Neuron (in vitro differentiated cells): ENCODE measurements at regions not wholly inside any gene's neighbourhood (a gene's known extent, or its start where the extent isn't known, plus 50 kb on each side); places are given as distances from the start of the nearest gene placed in this dataset.

Experiments
- H2AFZ ChIP-seq: one replicate; pipeline ENCODE4 v1.6.1; 2013; ENCODE audit warnings: low read depth, mild to moderate bottlenecking, inconsistent platforms, low read length, moderate library complexity
- H3K27me3 ChIP-seq: one replicate; pipeline ENCODE4 v1.6.1; 2013; ENCODE audit warnings: low read length; ENCODE audit not compliant: insufficient read depth
- H3K36me3 ChIP-seq: one replicate; pipeline ENCODE4 v1.6.1; 2013; ENCODE audit warnings: low read length; ENCODE audit not compliant: insufficient read depth
- H3K4me1 ChIP-seq: one replicate; pipeline ENCODE4 v1.6.1; 2013; ENCODE audit warnings: low read length; ENCODE audit not compliant: insufficient read depth
- H3K4me3 ChIP-seq: 2 replicates; pipeline ENCODE4 v1.5.1; 2013; ENCODE audit warnings: mild to moderate bottlenecking, low read length, moderate library complexity
- H3K9me3 ChIP-seq: one replicate; pipeline ENCODE4 v1.6.1; 2013; ENCODE audit warnings: low read length

GRCh38 chr5:118022062-118022461 is 966.3 kb downstream of the DTWD2 start:
- no peaks in the 10 kb centered on the region for H3K27me3 ChIP-seq
- H3K4me3 ChIP-seq, result no peak overlapping the region
- no peak overlapping the region for H2AFZ ChIP-seq
- no peaks in the 10 kb centered on the region for H3K36me3 ChIP-seq
- H3K9me3 ChIP-seq, result no peaks in the 10 kb centered on the region
- H3K4me1 ChIP-seq, result peaks cover 8% of the 10 kb centered on the region

GRCh38 chr5:118017536-118017935 is 970.8 kb downstream of the DTWD2 start:
- Histone ChIP-seq H3K4me1 (no peaks in the 10 kb centered on the region), H2AFZ (no peak overlapping the region), H3K36me3 (no peaks in the 10 kb centered on the region), H3K27me3 (no peaks in the 10 kb centered on the region), H3K9me3 (no peaks in the 10 kb centered on the region), H3K4me3 (no peak overlapping the region)

- Histone ChIP-seq H2AFZ (no peak overlapping the region), H3K4me1 (no peaks in the 10 kb centered on the region), H3K4me3 (no peak overlapping the region), H3K9me3 (no peaks in the 10 kb centered on the region), H3K27me3 (no peaks in the 10 kb centered on the region), H3K36me3 (no peaks in the 10 kb centered on the region)
Observed at GRCh38 chr5:118016396-118016795, 972.0 kb downstream of the DTWD2 start.

DNA sequence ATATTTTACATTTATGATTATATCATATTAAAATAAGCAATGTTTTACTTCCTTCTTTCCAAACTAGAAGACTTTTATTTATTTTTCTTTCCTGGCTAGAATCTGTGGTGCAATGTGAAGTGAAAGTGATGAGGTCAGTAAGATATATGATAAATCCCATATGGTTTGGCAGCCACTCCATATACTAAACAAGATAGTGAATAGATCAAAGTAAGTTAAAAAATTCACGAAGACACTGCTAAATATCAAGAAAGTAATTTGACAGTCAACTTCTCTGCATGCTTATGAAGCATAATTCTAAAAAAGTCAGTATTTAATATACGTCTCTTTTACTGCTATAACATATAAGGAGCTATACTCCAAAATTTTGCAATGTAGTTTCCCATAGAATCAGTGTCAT is 972.8 kb downstream of the DTWD2 start:
- H3K27me3 ChIP-seq, result no peaks in the 10 kb centered on the region
- no peaks in the 10 kb centered on the region for H3K4me1 ChIP-seq
- no peak overlapping the region for H3K4me3 ChIP-seq
- H3K36me3 ChIP-seq, result no peaks in the 10 kb centered on the region
- H3K9me3 ChIP-seq, result no peaks in the 10 kb centered on the region
- H2AFZ ChIP-seq, result no peak overlapping the region

DNA sequence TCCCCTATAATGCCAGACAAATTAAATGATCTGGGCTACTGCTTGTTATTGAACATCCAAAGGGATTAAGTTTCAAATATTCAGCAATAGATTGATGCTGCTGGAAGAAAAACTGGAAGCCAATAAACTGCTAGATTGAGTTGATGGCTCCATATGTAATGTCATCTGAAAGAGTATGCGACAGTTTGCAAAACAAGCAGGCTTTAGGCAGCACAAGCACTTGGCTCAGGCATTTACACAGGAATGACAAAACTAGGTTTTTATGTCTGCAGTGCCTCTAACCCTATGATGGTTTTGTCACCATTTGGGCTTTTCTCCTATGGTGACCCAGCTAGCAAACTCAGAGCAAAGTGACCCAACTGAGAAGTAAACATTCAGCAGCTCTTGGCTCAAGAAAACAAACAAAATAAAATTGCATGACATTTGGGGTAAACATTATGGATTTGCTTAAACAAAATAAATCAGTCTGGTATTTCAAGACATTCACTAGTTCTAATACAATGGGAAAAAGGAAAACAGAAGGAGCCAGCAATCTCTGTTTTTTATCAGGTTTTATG is 978.5 kb downstream of the DTWD2 start:
- no peaks in the 10 kb centered on the region for H3K36me3 ChIP-seq
- H3K27me3 ChIP-seq, result no peaks in the 10 kb centered on the region
- no peak overlapping the region for H3K4me3 ChIP-seq
- no peaks in the 10 kb centered on the region for H3K4me1 ChIP-seq
- H3K9me3 ChIP-seq, result no peaks in the 10 kb centered on the region
- H2AFZ ChIP-seq, result no peak overlapping the region

DNA sequence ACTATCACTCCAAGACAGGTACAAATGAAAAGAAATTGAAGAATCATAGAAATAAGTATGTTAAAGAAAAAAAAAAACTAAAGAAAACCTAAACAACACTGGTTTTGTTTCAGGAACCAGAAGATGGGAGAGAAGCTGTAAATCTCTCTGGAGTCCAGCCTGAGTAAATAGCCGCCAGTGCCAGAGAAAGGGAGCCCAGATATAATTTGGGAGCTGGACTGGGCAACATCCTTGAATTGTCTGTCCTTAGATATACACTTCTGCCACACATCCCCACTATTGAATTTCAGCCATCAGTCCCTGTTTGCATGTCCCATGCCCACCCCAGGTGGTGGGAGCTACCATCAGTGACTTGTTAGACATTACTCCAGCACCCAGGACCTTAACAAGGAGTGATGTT is 979.6 kb downstream of the DTWD2 start:
- H3K4me1 ChIP-seq, result no peaks in the 10 kb centered on the region
- H3K36me3 ChIP-seq, result no peaks in the 10 kb centered on the region
- no peaks in the 10 kb centered on the region for H3K9me3 ChIP-seq
- H3K27me3 ChIP-seq, result no peaks in the 10 kb centered on the region
- no peak overlapping the region for H3K4me3 ChIP-seq
- no peak overlapping the region for H2AFZ ChIP-seq

DNA sequence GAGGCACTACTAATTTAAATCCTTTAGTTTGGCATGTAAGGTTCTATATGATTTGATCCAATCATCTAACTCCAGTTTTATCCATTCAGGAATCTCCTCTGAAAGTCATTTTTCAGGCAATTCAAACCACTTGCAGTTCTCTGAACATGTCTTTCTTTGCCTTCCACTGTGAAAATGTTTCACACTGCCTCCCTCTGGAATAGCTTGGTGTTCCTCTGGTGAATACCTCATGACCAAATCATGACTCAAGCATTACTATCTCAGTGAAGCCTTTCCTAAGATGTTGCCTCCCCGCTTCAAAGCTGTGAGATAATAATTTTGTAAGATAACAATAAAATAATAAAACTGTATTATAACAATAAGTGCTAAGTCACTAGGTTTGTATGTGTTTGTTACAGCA is 981.1 kb downstream of the DTWD2 start:
- no peaks in the 10 kb centered on the region for H3K36me3 ChIP-seq
- H3K9me3 ChIP-seq, result no peaks in the 10 kb centered on the region
- H2AFZ ChIP-seq, result no peak overlapping the region
- H3K27me3 ChIP-seq, result no peaks in the 10 kb centered on the region
- H3K4me3 ChIP-seq, result no peak overlapping the region
- H3K4me1 ChIP-seq, result no peaks in the 10 kb centered on the region

DNA sequence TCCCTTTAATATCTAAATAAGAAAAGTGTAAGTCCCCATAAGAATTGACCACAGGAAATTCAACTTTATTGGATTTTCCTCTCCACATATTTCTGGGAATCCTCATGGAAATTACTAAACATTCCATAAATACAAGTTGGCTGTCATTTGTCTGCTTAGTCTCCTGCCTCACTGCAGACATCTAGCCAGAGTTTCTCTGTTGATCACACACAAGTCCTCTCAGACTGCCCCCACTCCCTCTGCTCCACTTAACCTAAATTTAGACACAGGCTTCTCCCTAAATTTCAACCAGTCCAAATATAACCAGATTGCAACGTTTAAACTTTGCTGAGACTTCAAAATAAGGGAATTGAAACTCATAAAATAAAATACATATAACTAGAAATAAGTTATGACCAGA is 982.1 kb downstream of the DTWD2 start:
- H3K27me3 ChIP-seq, result no peaks in the 10 kb centered on the region
- H3K4me3 ChIP-seq, result no peak overlapping the region

GRCh38 chr5:117999939-118000549 is 988.3 kb downstream of the DTWD2 start:
- H3K9me3 ChIP-seq, result no peaks in the 10 kb centered on the region
- H3K27me3 ChIP-seq, result no peaks in the 10 kb centered on the region
- H3K4me1 ChIP-seq, result peaks cover 3% of the 10 kb centered on the region
- H2AFZ ChIP-seq, result no peak overlapping the region
- no peak overlapping the region for H3K4me3 ChIP-seq
- H3K36me3 ChIP-seq, result no peaks in the 10 kb centered on the region

More for the DNA sequence above, 982.1 kb downstream of the DTWD2 start:
- Histone ChIP-seq H3K4me1 (no peaks in the 10 kb centered on the region), H3K36me3 (no peaks in the 10 kb centered on the region), H2AFZ (no peak overlapping the region), H3K9me3 (no peaks in the 10 kb centered on the region)

GRCh38 chr5:117982691-117983090 is 1005.7 kb downstream of the DTWD2 start:
- Histone ChIP-seq H3K27me3 (no peaks in the 10 kb centered on the region), H2AFZ (no peak overlapping the region), H3K9me3 (no peaks in the 10 kb centered on the region), H3K4me1 (no peaks in the 10 kb centered on the region), H3K4me3 (no peak overlapping the region), H3K36me3 (no peaks in the 10 kb centered on the region)

DNA sequence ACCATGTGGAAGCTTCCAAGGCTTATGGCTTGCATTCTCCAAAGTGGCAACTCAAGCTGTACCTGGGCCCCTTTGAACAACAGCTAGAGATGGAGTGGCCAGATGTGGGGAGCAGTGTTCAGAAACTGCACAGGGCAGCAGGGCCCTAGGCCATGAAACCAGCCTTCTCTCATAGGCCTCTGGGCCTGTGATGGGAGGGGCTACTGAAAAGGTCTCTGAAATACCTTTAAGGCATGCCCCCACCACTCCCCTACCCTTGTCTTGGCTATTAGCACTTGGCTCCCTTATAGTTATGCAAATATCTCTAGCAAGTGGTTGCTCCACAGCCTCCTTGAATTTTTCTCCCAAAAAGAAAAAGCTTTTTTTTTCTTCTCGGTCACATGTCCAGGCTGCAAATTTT is 1014.6 kb downstream of the DTWD2 start:
- Histone ChIP-seq H3K4me1 (no peaks in the 10 kb centered on the region), H3K4me3 (no peak overlapping the region), H2AFZ (no peak overlapping the region), H3K27me3 (no peaks in the 10 kb centered on the region), H3K36me3 (no peaks in the 10 kb centered on the region), H3K9me3 (peaks cover 2% of the 10 kb centered on the region)

- H3K27me3 ChIP-seq, result no peaks in the 10 kb centered on the region
- H3K4me3 ChIP-seq, result no peak overlapping the region
- no peak overlapping the region for H2AFZ ChIP-seq
- H3K9me3 ChIP-seq, result no peaks in the 10 kb centered on the region
- H3K36me3 ChIP-seq, result no peaks in the 10 kb centered on the region
- no peaks in the 10 kb centered on the region for H3K4me1 ChIP-seq
Observed at GRCh38 chr5:117955831-117956230, 1032.5 kb downstream of the DTWD2 start.

DNA sequence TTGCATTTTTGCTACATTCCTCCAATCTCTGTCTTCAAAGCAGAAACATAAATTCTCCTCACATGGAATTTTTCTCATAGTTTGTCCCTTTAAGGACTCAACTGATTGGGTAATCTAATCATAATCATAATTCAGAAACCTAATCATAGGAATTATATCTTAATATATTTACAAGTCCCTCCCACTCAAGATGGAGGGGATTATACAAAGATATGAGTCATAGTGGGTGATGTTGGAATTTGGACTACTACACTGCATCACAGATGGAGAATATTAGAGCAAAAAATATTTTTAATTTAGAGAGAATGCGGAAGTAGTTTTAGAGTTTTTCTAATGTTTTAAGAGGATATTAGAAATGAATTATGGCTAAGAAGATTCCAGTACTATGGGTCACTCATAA is 1034.0 kb downstream of the DTWD2 start:
- Histone ChIP-seq H2AFZ (no peak overlapping the region), H3K9me3 (no peaks in the 10 kb centered on the region), H3K36me3 (no peaks in the 10 kb centered on the region), H3K4me3 (no peak overlapping the region), H3K27me3 (no peaks in the 10 kb centered on the region), H3K4me1 (no peaks in the 10 kb centered on the region)

DNA sequence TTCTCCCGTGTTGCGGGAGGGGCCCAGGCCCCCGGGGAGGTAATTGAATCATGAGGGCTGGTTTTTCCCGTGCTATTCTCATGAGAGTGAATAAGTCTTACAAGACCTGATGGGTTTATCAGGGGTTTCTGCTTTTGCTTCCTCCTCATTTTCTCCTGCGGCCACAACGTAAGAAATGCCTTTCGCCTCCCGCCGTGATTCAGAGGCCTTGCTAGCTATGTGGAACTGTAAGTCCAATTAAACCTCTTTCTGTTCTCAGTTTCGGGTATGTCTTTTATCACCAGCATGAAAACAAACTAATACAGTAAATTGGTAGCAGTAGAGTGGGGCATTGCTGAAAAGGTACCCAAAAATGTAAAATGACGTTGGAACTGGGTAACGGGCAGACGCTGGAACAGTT is 1035.1 kb downstream of the DTWD2 start:
- H3K9me3 ChIP-seq, result no peaks in the 10 kb centered on the region

More for the DNA sequence above, 1035.1 kb downstream of the DTWD2 start:
- H3K36me3 ChIP-seq, result no peaks in the 10 kb centered on the region
- H3K4me3 ChIP-seq, result no peak overlapping the region
- H2AFZ ChIP-seq, result no peak overlapping the region
- H3K4me1 ChIP-seq, result no peaks in the 10 kb centered on the region
- H3K27me3 ChIP-seq, result no peaks in the 10 kb centered on the region
